SK-N-MC (cell line): ENCODE measurements at regions not wholly inside any gene's neighbourhood (a gene's known extent, or its start where the extent isn't known, plus 50 kb on each side); places are given as distances from the start of the nearest gene placed in this dataset.

ENCODE experiments used
- EZH2 ChIP-seq: fragments of 200-600 bp; sonication (generic); IDR thresholded peaks from one replicate; pipeline ENCODE4 v1.6.1; 2017; ENCODE audit warnings: antibody characterized with exemption
- FOXP2 ChIP-seq: optimal IDR thresholded peaks from 2 replicates; pipeline ENCODE3; 2011; ENCODE audit warnings: mild to moderate bottlenecking, moderate library complexity; ENCODE audit not compliant: insufficient read depth; ENCODE audit errors: extremely low read length, control extremely low read depth
- POLR2AphosphoS5 ChIP-seq: IDR thresholded peaks from 2 replicates; pipeline ENCODE4 v1.6.1; 2012; ENCODE audit warnings: mild to moderate bottlenecking, low read depth, low read length, borderline replicate concordance

- TF ChIP-seq POLR2AphosphoS5 (no peak), EZH2 (no peak), FOXP2 (no peak)
Observed at GRCh38 chr3:43817064-43817463, 126.3 kb downstream of the ABHD5 start.
